Femur (tissue), 1 donor: ENCODE measurements at regions not wholly inside any gene's neighbourhood (a gene's known extent, or its start where the extent isn't known, plus 50 kb on each side); places are given as distances from the start of the nearest gene placed in this dataset.
"Not testable (repeated sequence)": the region's sequence is repeated elsewhere in the genome, so short reads cannot be mapped to it uniquely, and the experiment has no call there.

ENCODE experiments used
- DNase-seq: peaks from one replicate; pipeline ENCODE4 v3.0.0-alpha.2; 2017

DNA sequence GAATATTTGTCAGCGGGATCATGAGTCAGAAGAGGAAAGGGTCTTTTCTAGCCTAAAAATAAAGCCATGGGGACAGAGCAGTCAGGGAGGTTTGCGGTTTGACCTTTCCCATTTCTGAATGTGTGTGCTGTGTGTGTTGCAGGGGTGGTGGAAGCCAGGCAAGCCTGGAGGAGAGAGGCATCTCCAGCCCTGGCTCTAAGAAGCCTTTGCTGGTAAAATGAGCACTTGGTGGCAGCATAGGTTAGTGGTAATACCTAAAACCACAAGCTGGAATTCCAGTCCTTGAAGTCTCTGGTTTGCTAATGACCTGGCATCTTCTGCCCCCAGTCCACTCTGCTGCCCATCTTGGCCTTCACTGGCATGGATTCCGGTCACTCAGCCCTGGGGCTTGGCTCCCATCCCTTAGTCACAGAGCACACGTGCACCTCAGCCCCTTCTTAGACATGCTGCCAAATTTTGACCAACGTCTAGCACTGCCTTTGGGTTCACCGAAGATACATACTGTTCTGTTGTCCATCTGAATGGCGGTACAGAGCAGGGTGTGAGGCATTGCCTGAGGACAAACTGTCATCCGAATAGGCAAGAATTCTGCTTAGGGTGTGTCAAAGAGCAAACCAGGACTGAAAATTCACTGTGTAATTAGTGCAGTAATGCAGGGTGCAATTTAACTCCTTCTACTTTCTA, 52.7 kb downstream of the KCNA5 start:
- DNase-seq: no peak

DNA sequence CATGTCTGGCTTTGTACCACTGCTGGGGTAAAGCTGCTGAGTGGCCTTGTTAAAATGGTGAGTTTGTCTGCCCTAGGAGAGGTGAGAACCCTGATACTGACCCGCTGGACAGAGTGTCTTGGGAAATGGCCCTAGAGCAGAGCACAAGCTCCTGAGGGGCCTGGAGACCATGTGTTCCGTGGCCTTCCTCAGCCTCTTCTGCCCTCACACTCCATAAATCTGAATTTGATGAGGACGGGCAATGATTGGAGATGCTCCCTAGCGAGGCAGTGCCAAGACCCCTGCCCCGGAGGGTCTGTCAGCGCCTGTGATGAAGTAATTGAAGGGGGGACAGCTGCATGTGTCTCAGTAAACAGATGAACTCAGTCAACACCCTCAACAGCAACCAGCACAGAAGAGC, 54.1 kb downstream of the KCNA5 start:
- DNase-seq: no peak

- no peak for DNase-seq
These were observed 55.5 kb downstream of the KCNA5 start for GRCh38 chr12:5099136-5099535.

GRCh38 chr12:5099591-5099990, 55.9 kb downstream of the KCNA5 start:
- DNase-seq: no peak

GRCh38 chr12:5101686-5102085, 58.0 kb downstream of the KCNA5 start:
- DNase-seq: no peak

- DNase-seq: no peak
These were observed 58.6 kb downstream of the KCNA5 start for GRCh38 chr12:5102261-5102789.

DNA sequence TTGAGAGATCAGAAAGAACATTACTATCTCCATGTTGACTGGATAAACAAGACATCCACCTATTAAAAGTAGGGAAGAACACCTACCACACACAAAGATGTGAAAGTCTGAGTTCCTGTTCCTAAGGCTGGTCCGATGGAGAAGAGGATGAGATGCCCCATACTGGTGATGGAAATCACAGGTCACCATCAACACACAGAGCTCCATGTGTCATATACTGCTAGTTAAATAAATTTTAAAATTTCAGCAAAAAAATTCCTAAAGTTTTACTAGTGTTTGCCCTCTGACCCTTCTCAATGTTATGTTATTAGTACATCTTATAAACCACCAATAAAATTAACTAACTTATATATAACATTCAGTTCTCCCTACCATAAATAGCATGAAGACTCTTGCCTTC, 59.1 kb downstream of the KCNA5 start:
- DNase-seq: no peak

- DNase-seq: no peak
These were observed 66.7 kb downstream of the KCNA5 start for GRCh38 chr12:5110345-5110744.

GRCh38 chr12:5114436-5114835, 70.8 kb downstream of the KCNA5 start:
- DNase-seq: no peak

GRCh38 chr12:5121784-5122183, 78.1 kb downstream of the KCNA5 start:
- not testable (repeated sequence) for DNase-seq

- not testable (repeated sequence) for DNase-seq
These were observed 78.7 kb downstream of the KCNA5 start for GRCh38 chr12:5122256-5122831.

- DNase-seq: no peak
These were observed 80.2 kb downstream of the KCNA5 start for GRCh38 chr12:5123921-5124320.

DNA sequence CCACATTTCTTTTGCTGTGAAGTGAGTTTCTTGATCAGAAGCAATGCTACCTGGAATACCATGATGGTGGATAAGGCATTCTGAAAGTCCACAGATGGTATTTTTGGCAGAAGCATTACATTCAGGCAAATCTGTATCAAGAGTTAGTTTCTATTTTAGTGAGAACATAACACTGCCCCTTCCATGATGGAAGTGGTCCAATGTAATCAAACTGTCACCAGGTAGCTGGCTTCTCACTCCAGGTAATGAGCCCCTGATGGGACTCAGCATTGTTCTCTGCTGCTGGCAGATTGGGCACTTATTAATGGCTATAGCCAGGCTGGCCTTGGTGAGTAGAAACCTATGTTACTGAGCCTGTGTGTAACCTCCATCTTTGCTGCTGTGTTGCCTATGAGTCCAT, 80.7 kb downstream of the KCNA5 start:
- DNase-seq: no peak

DNA sequence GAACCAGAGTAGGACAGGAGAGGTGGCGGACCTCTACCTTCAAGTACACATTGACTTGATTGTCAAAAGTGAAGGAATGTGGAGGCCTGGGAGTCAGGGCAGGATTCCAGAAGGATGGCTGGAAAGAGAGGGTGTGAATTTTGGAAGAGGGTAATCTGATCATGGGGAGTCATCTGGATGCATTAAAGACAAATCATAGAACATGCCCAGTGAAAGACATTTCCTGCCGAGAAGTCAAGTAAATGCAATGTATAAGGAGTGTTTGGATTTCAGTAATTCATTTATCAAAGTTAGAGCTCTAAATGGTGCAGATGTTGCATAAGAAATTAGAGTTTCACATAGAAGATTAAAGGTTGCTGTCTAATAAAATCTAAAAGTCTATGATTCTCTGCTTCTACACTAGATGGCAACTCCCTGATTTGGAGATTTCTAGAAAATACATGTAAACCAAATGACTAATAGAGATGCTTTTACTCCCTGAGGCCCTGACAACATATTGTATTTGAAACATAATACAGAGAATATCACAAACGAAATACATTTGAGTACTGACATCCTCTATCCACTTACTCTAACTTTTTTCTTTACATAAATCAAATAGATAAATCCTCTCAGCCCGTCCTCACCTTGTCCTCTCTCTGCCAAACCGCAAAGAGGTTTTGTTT, 91.3 kb downstream of the KCNA5 start:
- DNase-seq: no peak

- no peak for DNase-seq
These were observed 94.6 kb downstream of the KCNA5 start for GRCh38 chr12:5138256-5138655.

DNA sequence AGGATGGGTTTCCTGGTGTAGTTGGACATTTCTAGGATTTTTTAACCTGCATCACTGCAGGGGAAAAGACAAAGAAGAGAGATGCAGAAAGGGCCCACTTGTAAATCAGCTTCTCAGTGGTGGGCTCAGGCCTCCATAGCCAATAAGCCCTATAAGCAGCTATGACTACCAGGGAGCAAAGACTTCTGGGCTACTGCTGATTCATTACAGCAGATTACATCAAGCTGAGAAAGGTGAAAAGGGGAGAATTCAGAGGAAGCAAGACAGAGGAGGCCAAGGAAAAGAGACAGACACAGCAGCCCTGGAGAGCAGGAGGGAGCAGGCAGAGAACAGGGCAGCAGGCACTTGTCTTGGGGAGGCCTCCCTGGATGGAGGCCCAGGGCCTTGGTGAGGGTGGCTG, 95.2 kb downstream of the KCNA5 start:
- no peak for DNase-seq

DNA sequence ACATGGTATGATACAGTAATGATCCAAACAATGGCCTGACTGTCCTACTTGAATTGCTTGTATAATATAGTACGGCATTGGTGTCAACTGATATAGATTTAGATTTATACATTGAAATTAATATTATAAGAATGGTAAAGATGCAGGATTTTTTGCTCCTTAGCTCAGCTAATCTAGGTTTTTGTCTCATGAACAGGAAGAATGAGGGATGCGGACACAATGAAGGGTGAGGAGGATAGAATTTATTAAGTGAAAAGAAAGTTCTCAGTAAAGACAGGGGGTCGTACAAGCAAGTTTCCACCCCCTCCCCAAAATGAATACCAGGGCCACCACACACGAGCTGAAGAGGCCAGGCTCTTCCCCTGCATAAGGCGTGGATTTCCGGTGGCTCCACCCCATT, 96.1 kb downstream of the KCNA5 start:
- DNase-seq: no peak

- DNase-seq: no peak
These were observed 96.5 kb downstream of the KCNA5 start for GRCh38 chr12:5140190-5140589.

GRCh38 chr12:5148880-5149279, 105.2 kb downstream of the KCNA5 start:
- DNase-seq: no peak

- no peak for DNase-seq
These were observed 110.4 kb downstream of the KCNA5 start for GRCh38 chr12:5154091-5154490.

DNA sequence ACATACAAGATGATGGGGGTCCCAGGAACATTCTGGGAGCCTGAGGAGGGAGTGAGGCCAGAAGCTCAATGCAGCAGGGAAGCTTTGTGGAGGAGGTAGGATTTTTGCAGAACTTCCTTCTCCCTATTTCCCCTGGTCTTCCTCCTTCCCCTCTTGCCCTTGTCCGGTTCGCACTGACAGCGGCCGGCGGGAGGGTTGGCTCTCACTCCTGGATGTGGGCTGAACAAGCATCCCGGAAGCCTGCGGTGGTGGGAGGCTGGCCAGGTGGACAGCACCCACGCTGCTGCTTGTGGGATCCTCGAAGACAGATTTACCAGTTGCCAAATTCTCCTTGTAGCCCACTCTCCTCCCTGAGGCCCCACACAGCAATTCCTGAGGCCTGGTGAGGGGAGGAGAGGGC, 112.2 kb downstream of the KCNA5 start:
- DNase-seq: no peak

GRCh38 chr12:5160827-5161226, 117.1 kb downstream of the KCNA5 start:
- no peak for DNase-seq

DNA sequence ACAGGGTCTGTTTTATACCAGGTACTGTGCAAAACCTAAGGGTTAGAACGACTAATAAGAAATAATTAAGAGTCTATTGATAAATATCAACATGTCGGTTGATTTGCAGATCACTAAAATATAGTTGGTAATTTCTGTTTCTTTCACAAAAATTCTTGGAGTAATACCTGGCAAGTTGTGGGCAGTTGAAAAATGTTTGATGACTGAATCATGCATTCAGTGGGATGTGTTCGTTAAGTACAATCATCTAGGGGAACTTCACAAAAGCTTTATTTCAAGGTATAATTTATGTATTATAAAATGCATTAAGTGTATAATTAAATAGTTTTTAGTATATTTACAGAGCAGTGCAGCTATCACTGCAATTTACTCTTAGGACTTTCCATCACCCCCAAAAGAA, 120.0 kb downstream of the KCNA5 start:
- no peak for DNase-seq

DNA sequence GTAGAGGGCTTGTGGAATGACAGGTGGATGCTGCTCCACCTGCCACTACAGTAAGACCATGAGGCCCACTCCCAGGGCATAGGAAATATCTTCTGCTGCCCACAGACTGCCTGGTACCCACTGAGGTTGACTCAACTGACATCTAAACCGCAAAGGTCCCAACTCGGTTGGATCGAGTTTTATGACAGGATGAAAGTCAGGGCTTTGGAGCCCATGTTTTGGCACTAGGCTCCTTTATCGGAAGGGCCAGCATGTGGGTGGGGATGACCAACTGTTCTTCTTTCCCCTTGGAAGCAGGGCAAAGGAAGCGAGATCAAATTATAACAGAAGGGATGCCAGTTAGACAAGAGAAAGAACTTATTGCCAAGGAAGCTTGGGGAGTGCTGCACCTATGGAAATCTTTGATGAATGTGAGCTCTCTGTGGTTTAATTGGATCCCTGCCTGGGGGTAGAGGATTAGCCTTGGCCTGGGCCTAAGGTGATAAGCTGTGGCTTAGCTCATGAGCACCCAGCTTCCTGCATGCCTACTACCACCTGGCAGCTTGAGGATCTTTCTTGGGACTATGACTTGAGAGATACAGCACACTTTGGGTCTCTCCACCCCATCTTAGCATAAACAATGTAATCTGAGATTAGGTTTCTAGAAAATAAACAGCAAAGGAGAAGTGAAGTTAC, 121.8 kb downstream of the KCNA5 start:
- DNase-seq: no peak
